ENCODE measurements at regions not wholly inside any gene's neighbourhood (a gene's known extent, or its start where the extent isn't known, plus 50 kb on each side); places are given as distances from the start of the nearest gene placed in this dataset.

DNA sequence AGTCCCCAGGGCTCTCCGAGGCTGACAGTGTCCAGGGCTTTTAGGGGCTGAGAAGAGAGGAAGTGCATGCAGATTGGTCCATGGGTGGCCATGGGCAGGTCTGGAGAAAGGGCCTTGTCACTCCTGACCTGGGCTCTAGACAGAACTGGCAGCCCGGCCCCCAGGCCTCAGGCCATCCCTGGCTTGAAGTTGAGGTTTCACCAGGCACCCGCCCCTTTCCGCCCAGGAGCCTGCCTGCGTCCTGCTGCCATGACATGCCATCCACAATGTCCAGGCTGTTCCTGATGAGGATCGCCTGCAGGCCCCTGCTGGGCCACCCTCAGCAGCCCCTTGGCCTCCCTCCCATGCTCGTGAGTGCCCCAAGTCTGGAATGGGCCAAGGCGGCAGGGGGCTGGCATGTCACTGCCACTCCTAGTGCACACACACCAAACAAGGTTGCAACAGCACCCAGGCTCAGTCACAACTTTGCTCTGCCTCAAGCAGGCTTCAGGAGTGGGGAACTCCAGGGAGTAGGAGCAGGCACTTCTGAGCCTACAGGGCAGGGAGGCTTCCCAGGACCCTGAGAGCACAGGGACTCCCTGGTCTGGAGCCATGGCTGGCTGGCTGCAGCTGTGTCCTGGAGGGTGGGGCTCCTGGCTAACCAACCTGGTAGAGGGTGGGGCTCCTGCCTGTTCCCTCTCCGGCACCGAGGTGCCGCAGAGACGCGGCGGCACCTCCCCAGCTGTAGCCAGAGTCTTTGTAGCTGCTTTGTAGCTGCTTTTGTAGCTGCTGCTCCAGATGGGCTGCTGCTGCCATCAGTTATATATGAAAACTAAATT lies 1457.1 kb upstream of the GBE1 start:
- TF ChIP-seq EZH2 (IDR thresholded peaks at IDR 0.05) (no peak), POLR2AphosphoS5 (IDR thresholded peaks at IDR 0.05; ENCODE audit: borderline replicate concordance, low read depth, low read length) (no peak), FOXP2 (optimal IDR thresholded peaks at IDR 0.05; ENCODE audit: control extremely low read depth, extremely low read length, insufficient read depth) (no peak)

Data from SK-N-MC (cell line).